ENCODE measurements at regions not wholly inside any gene's neighbourhood (a gene's known extent, or its start where the extent isn't known, plus 50 kb on each side); places are given as distances from the start of the nearest gene placed in this dataset.

- TF ChIP-seq, protein P1, sequence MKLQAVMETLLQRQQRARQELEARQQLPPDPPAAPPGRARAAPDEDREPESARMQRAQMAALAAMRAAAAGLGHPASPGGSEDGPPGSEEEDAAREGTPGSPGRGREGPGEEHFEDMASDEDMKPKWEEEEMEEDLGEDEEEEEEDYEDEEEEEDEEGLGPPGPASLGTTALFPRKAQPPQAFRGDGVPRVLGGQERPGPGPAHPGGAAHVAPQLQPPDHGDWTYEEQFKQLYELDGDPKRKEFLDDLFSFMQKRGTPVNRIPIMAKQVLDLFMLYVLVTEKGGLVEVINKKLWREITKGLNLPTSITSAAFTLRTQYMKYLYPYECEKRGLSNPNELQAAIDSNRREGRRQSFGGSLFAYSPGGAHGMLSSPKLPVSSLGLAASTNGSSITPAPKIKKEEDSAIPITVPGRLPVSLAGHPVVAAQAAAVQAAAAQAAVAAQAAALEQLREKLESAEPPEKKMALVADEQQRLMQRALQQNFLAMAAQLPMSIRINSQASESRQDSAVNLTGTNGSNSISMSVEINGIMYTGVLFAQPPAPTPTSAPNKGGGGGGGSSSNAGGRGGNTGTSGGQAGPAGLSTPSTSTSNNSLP (IDR thresholded peaks at IDR 0.05; ENCODE audit: borderline replicate concordance, low read depth, low read length): no peak
- no peak for TF ChIP-seq ZNF609 (CRISPR knock-in tag; IDR thresholded peaks at IDR 0.05; ENCODE audit: borderline replicate concordance)
- TF ChIP-seq CTCF (IDR thresholded peaks at IDR 0.05 in 2 of 3, conservative IDR thresholded peaks at IDR 0.05 in 1 of 3; ENCODE audit: insufficient read depth in 2 of 3, low read depth in 1 of 3, low read length in 3 of 3): no peak
- peak in 1 of 2 experiments; percentile 41; a peak in 1 of 4 replicates for TF ChIP-seq FOXK2 (conservative IDR thresholded peaks at IDR 0.05 in 1 of 2, IDR thresholded peaks at IDR 0.05 in 1 of 2; ENCODE audit: low read depth in 2 of 2)
- no peak for TF ChIP-seq FOSL1 (tag; conservative IDR thresholded peaks at IDR 0.05)
- TF ChIP-seq UBTF (IDR thresholded peaks at IDR 0.05; ENCODE audit: borderline replicate concordance in 1 of 2, low read depth in 2 of 2, low read length in 2 of 2): no peak
- peak; percentile 64 for TF ChIP-seq MAFG (tag; conservative IDR thresholded peaks at IDR 0.05)
- no peak for TF ChIP-seq HLTF (IDR thresholded peaks at IDR 0.05)
- no peak for TF ChIP-seq RBM39 (optimal IDR thresholded peaks at IDR 0.05; ENCODE audit: low read depth, low read length)
Measured at GRCh38 chr4:102439812-102440211, 61.3 kb upstream of the NFKB1 start (continued).

All from K562 (cell line).